ENCODE measurements at regions not wholly inside any gene's neighbourhood (a gene's known extent, or its start where the extent isn't known, plus 50 kb on each side); places are given as distances from the start of the nearest gene placed in this dataset.

GRCh38 chr5:179413086-179413690 is 67.9 kb upstream of the ADAMTS2 start:
- no peak for DNase-seq (ENCODE audit: low spot score)
- Histone ChIP-seq H3K4me1 (ENCODE audit: insufficient read depth, low read length, poor library complexity, severe bottlenecking) (no peaks in the 10 kb centered on the region), H4K20me1 (ENCODE audit: insufficient read depth, low read length) (no peaks in the 10 kb centered on the region), H3K4me3 (ENCODE audit: low read depth, low read length, poor library complexity, severe bottlenecking) (no peak overlapping the region), H3K27ac (ENCODE audit: low read depth, low read length, poor library complexity, severe bottlenecking) (no peak overlapping the region), H3K79me2 (ENCODE audit: insufficient read depth, low read depth, low read length) (no peaks in the 10 kb centered on the region), H3K9me2 (ENCODE audit: insufficient read depth, low read length) (no peaks in the 10 kb centered on the region), H2AFZ (ENCODE audit: low read length) (no peak overlapping the region), H3K9me3 (ENCODE audit: low read length) (no peaks in the 10 kb centered on the region), H3K4me2 (ENCODE audit: low read length) (no peak overlapping the region), H3K36me3 (ENCODE audit: insufficient read depth, low read length) (no peaks in the 10 kb centered on the region)
- POLR2A ChIA-PET, result interaction anchor here (1.2 kb wide), 1 partner anchor 11 kb away, joined by 5 read pairs; no protein-coding TSS in a partner anchor
- no peak for TF ChIP-seq CTCF (conservative IDR thresholded peaks at IDR 0.05; ENCODE audit: low read length)
- TF ChIP-seq EZH2phosphoT487 (IDR thresholded peaks at IDR 0.05; ENCODE audit: borderline replicate concordance, low read depth, low read length), result no peak
- intact Hi-C loops (cut with micrococcal nuclease; ENCODE audit: unreplicated experiment), result no loop called here
- CTCF ChIA-PET (ENCODE audit: unreplicated experiment), result no interaction called here
- no TSS peak for BruUV-seq (replicated peaks)

GRCh38 chr5:179411161-179411841 is 66.0 kb upstream of the ADAMTS2 start:
- no peak for DNase-seq (ENCODE audit: low spot score)
- Histone ChIP-seq H3K4me2 (ENCODE audit: low read length) (no peak overlapping the region), H3K27ac (ENCODE audit: low read depth, low read length, poor library complexity, severe bottlenecking) (no peak overlapping the region), H3K4me3 (ENCODE audit: low read depth, low read length, poor library complexity, severe bottlenecking) (no peak overlapping the region), H3K79me2 (ENCODE audit: insufficient read depth, low read depth, low read length) (no peaks in the 10 kb centered on the region), H3K36me3 (ENCODE audit: insufficient read depth, low read length) (no peaks in the 10 kb centered on the region), H4K20me1 (ENCODE audit: insufficient read depth, low read length) (no peaks in the 10 kb centered on the region), H3K9me2 (ENCODE audit: insufficient read depth, low read length) (no peaks in the 10 kb centered on the region), H2AFZ (ENCODE audit: low read length) (no peak overlapping the region), H3K9me3 (ENCODE audit: low read length) (no peaks in the 10 kb centered on the region), H3K4me1 (ENCODE audit: insufficient read depth, low read length, poor library complexity, severe bottlenecking) (no peaks in the 10 kb centered on the region)
- intact Hi-C loops (cut with micrococcal nuclease; ENCODE audit: unreplicated experiment), result no loop called here
- BruUV-seq (replicated peaks), result no TSS peak
- ChIA-PET CTCF (ENCODE audit: unreplicated experiment) (no interaction called here), POLR2A (no interaction called here)
- TF ChIP-seq EZH2phosphoT487 (IDR thresholded peaks at IDR 0.05; ENCODE audit: borderline replicate concordance, low read depth, low read length), result no peak
- no peak for TF ChIP-seq CTCF (conservative IDR thresholded peaks at IDR 0.05; ENCODE audit: low read length)

Data from OCI-LY7 (cell line).